T-helper 1 cell treated with Interleukin-12 subunit alpha and Interleukin-12 subunit beta and Interleukin-4 antibody, amounts not matched to agents 30 ng/mL and 1 ng/mL, for 36 hours (primary cell): ENCODE measurements at regions not wholly inside any gene's neighbourhood (a gene's known extent, or its start where the extent isn't known, plus 50 kb on each side); places are given as distances from the start of the nearest gene placed in this dataset.

Experiments used
- intact Hi-C: fragments of 100-400 bp; cut with micrococcal nuclease; formaldehyde crosslinking; loops from one replicate; pipeline ENCODE4 v1.15.1; 2024

DNA sequence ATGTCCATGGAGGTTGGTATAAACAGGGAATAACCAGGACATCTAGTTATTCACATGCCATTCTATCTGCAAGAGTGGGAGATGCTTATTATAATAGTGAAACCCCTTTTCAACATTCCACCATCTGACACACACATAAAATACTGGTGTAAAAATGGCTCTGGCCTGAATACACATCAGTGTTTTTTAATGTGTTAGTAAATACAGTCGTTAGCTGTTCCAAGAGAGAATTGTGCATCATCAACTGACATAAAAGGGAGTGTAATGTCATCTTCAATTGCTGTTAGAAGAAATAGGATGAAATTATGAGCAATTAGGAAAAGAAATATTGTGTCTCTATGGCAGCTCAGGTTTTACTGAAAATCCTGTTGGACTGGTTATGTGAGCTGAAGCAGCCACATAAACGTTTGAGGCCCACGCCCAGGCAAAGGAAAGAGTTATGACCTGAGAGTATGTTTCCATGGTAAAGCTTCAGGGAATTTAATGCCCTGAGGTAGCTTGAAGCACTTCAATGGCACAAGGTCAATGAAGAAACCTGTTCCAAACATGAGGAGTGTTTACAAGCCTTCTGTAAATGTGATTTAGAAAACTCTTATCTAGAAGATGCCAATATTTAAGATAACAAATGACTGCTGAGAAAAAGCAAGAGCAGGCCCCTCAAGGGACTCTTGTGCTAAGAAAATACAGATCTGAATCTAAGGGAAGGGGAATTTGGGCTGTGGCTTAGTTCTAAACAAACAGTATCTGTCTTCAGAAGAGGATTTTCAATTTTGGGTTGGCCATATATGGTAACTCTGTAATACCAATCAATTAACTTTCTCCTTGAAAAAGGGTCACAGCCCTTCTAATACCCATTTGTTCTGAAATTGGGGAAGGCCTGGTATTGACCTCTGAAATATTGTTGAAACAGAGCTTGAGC lies 384.3 kb downstream of the SEC16B start:
- intact Hi-C loops, result no loop called here

- intact Hi-C loops, result no loop called here
Observed at GRCh38 chr1:177573901-177574300, 396.0 kb downstream of the SEC16B start.

DNA sequence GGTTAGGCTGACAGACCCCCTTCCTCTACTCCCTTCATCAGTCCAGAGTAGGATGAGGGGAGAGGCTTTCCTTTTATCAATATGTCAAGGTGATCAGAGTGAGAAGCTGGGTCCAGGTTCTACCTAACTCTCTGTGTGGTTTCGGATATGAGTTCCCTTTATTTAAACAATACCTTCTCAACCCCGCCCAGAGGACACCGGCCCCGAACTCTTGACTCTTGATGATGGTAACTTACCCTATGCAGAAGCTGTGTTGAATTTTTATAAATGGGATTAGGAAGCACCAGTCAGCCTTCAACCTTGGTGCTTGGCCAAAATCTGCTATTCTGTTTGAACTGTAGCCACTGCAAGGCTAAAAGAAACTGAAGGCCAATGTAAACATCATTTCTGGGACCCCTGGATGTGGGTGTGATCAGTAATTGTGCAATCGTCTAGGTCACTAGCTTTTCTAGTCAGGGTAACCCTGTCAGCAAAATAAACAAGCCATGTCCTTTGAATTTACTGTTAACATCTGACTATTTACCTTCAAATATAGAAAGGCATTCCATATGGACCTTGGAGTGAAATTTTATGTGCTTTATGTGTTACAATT lies 398.3 kb downstream of the SEC16B start:
- intact Hi-C loops, result no loop called here

GRCh38 chr1:177571076-177571475 lies 398.8 kb downstream of the SEC16B start:
- intact Hi-C loops, result no loop called here

GRCh38 chr1:177569476-177569875 lies 398.7 kb downstream of the BRINP2 start:
- intact Hi-C loops, result no loop called here

DNA sequence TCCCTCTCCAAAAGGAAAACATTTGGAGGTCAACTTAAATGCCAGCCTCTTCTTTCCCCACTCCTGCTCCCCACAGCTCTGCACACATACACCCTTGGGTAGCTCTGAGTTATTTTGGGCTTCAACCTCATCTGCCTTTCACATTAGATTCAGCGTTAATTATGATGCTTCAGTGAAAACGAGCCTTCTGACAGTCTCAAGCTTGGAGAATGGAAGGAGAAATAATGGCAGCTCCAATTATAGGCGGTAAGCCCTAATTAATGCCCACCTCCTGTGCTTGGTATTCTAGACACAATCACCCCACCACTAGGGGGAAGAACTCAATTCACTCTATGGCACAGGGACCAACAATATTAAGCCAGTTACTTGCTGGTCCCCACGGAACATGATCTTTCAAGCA lies 397.9 kb downstream of the BRINP2 start:
- intact Hi-C loops, result no loop called here

GRCh38 chr1:177567393-177567792 lies 396.6 kb downstream of the BRINP2 start:
- intact Hi-C loops, result no loop called here

DNA sequence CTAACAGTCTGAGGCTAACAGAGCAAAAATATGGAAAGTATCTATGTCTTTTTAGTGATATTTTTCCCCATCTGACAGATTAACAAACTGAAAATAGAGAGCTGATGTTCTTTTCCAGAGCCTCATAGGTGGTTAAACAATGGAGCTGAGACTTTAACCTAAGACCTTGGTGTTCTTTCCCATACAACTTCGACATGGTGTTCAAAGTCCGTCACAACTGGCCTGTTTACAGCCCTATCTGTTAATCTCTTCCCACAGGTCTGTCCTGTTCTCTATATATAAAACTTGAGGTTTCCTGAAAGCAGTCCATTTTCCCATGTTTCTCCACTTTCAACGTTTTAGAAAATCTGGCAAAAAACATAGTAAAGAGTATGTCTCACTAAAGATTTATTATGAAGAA lies 395.7 kb downstream of the BRINP2 start:
- intact Hi-C loops, result no loop called here

DNA sequence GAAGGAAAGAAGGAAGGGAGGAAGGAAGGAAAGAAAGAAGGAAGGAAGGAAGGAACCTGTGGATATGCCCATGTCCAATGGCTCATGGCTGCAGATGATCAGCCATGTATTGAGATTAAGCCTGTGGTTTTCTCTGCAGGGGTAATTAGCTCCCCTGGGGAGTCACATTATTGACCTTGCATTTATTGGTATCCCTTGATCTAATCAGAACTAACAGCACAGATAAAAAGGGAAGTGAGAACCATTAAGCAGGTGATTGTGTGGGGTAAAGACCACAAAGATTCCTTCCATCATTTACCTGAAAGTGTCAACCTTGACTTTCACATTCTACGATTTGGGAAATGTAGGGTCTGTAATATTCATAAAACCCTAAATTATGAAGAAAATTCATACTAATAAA lies 390.7 kb downstream of the BRINP2 start:
- intact Hi-C loops, result no loop called here

GRCh38 chr1:177558372-177558771 lies 387.6 kb downstream of the BRINP2 start:
- intact Hi-C loops, result no loop called here

DNA sequence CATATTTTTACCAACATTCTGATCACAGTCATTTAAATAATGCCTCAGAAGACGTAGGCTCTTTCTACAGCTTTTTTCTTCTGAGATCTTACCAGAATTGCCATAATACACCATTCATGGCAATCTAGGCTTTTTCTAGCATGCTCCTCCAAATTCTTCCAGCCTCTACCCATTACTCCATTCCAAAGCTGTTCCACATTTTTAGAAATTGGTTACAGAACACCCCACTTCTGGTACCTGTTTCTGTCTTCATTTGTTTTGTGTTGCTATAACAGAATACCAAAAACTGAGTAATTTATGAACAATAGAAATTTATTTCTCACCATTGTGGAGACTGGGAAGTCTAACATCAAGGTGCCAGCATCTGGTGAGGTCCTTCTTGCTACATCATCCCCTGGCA lies 385.4 kb downstream of the BRINP2 start:
- intact Hi-C loops, result no loop called here

DNA sequence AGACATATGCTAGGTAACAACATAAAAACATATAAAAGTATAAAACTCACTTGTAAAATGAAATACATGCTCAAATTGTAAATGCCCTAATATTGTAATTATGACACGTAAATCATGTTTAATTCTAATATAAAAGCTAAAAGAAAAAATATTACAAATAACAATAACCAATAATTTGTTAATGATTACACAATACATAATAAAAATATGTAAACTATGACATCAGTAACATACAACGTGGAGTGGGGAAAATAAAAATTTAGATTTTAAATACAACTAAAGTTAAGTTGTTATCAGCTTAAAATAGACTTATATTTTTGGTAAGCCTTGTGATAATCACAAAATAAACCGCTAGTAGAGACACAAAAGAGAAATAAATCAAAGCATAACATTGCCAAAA lies 376.4 kb downstream of the BRINP2 start:
- intact Hi-C loops, result no loop called here

- intact Hi-C loops, result no loop called here
Observed at GRCh38 chr1:177546346-177546745, 375.6 kb downstream of the BRINP2 start.

DNA sequence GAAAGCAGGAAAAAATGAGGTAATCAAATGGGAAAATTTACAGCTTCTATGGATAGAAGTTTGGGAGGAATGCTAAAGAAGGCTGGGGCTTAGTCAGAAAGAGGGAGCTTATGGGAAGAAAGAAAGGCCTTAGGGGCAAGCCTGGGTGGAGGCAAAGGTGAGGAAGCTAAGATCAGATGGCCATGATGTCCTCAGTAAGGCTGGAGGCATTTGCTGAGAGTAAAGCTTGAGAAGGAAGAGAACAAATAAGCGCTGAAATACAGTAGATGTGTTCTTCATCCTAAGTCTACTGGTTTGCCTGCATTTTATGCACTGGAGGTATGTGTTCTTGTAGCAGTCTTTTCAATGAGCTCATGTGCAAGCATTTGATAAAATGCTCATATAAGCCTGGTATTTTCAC lies 355.4 kb downstream of the BRINP2 start:
- intact Hi-C loops, result no loop called here

GRCh38 chr1:177525176-177525575 lies 354.4 kb downstream of the BRINP2 start:
- intact Hi-C loops, result no loop called here

GRCh38 chr1:177517546-177517945 lies 346.8 kb downstream of the BRINP2 start:
- intact Hi-C loops, result no loop called here

GRCh38 chr1:177514207-177514606 lies 343.4 kb downstream of the BRINP2 start:
- intact Hi-C loops, result no loop called here

- intact Hi-C loops, result no loop called here
Observed at GRCh38 chr1:177511036-177511435, 340.3 kb downstream of the BRINP2 start.

DNA sequence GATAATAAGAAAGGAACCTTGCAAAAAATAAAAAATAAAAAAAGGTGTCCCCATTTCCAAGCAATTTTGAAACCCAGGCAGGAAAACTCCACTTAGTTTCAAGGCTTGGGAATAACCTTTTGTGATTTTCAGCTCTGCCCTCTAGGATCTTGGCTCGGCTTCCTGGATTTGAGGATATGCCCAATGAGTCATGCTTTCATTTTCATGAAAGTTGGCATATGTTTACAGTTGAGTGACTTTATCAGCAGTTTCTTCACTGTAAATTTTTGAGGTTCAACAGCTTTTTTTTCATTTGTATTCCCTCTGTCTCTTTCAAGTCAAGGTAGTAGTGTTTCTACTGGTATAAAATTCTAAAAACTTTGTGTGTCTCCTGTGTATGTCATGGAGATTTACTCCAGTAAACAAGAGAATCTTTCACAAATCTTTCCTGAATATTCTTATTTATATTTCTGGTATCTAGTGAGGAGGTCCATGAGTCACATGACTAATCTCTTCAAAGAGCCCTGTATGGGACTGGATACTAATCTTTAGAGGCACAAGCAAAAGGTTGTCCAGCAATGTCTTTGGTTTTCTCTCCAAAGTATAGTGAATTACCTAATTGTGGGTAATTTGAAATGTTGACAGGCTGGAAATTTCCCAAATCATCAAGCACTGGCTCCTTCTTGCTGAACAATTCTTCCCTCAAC lies 335.3 kb downstream of the BRINP2 start:
- intact Hi-C loops, result no loop called here

DNA sequence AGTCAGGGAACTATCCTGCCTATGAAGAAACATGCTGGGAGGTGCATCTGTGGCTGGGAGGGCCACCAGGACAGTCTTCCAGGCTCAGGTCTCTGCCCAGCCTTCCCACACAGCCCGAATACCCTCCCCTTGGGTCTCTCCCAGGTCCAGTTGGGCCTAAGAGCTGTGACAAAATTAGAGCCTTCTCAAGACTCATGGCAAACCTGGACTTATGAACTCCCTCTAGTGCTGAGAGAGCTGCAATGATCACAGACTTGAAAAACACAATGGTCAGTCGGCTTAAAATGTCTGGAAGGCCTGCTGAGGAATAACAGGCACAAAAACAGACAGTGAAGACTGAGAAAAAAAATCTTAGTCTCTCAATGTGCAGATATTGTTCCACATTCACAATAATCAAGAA lies 325.1 kb downstream of the BRINP2 start:
- intact Hi-C loops, result no loop called here

DNA sequence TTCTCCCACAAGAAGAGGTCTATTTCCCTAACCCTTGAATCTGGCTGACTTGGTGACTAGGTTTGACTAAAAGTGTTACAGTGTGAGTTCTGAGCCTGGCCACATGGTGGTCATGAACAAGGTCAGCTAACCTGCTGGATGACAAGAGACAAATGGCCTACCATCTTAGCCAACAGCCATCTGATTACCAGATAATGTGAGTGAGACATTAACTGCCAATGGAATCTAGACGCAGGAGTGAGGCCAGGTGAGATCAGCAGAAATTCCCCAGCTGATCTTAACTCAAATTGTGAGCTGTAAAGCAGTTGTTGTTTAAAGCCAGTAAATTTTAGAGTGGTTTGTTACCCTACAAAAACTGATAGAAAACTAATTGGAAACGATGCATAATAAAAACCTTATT lies 320.0 kb downstream of the BRINP2 start:
- intact Hi-C loops, result no loop called here

GRCh38 chr1:177490036-177490639 lies 319.4 kb downstream of the BRINP2 start:
- intact Hi-C loops, result no loop called here
